Upper lobe of right lung (tissue), 1 donor: ENCODE measurements at regions not wholly inside any gene's neighbourhood (a gene's known extent, or its start where the extent isn't known, plus 50 kb on each side); places are given as distances from the start of the nearest gene placed in this dataset.

Source experiments
- ATAC-seq: fragments of 200-7000 bp; cut with Tn5 transposase; one replicate; pipeline ENCODE4 v1.9.1; 2020; ENCODE audit warnings: mild to moderate bottlenecking, moderate library complexity
- DNase-seq: peaks from one replicate; pipeline ENCODE4 v3.0.0-alpha.2; 2020
- H3K27ac ChIP-seq: fragments of 200-600 bp; one replicate; pipeline ENCODE4 v1.8.0; 2022
- H3K27me3 ChIP-seq: fragments of 200-600 bp; one replicate; pipeline ENCODE4 v1.8.0; 2022; ENCODE audit warnings: mild to moderate bottlenecking
- H3K36me3 ChIP-seq: fragments of 200-600 bp; one replicate; pipeline ENCODE4 v1.8.0; 2022
- H3K4me1 ChIP-seq: fragments of 200-600 bp; one replicate; pipeline ENCODE4 v1.8.0; 2022
- H3K4me3 ChIP-seq: fragments of 200-600 bp; one replicate; pipeline ENCODE4 v1.8.0; 2022; ENCODE audit warnings: mild to moderate bottlenecking
- H3K9me3 ChIP-seq: fragments of 200-600 bp; one replicate; pipeline ENCODE4 v1.8.0; 2022
- intact Hi-C: fragments of 100-400 bp; cut with DNase I; formaldehyde crosslinking; loops from one replicate; pipeline ENCODE4 v1.11.0; 2022
- TF ChIP-seq, protein P1 (sequence below): fragments of 200-600 bp; IDR thresholded peaks from one replicate; pipeline ENCODE4 v1.8.0; 2022; ENCODE audit warnings: antibody characterized with exemption
- donor health status: DM: no; HTN: yes; CAD: no; lungs with severe emphysema.

GRCh38 chr5:148720257-148720656 is 65.9 kb upstream of the HTR4 start:
- no peak overlapping the region for H3K27ac ChIP-seq
- DNase-seq = no peak
- no peak overlapping the region for H3K4me3 ChIP-seq
- TF ChIP-seq, protein P1, sequence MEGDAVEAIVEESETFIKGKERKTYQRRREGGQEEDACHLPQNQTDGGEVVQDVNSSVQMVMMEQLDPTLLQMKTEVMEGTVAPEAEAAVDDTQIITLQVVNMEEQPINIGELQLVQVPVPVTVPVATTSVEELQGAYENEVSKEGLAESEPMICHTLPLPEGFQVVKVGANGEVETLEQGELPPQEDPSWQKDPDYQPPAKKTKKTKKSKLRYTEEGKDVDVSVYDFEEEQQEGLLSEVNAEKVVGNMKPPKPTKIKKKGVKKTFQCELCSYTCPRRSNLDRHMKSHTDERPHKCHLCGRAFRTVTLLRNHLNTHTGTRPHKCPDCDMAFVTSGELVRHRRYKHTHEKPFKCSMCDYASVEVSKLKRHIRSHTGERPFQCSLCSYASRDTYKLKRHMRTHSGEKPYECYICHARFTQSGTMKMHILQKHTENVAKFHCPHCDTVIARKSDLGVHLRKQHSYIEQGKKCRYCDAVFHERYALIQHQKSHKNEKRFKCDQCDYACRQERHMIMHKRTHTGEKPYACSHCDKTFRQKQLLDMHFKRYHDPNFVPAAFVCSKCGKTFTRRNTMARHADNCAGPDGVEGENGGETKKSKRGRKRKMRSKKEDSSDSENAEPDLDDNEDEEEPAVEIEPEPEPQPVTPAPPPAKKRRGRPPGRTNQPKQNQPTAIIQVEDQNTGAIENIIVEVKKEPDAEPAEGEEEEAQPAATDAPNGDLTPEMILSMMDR = no peak
- intact Hi-C loops = no loop called here
- no peaks in the 10 kb centered on the region for H3K9me3 ChIP-seq
- H3K36me3 ChIP-seq = no peaks in the 10 kb centered on the region
- no peak for ATAC-seq
- H3K27me3 ChIP-seq = peaks cover 7% of the 10 kb centered on the region
- no peaks in the 10 kb centered on the region for H3K4me1 ChIP-seq

- intact Hi-C loops = no loop called here
- ATAC-seq = no peak
- H3K9me3 ChIP-seq = no peaks in the 10 kb centered on the region
Observed at GRCh38 chr5:148723143-148723542, 68.8 kb upstream of the HTR4 start.

DNA sequence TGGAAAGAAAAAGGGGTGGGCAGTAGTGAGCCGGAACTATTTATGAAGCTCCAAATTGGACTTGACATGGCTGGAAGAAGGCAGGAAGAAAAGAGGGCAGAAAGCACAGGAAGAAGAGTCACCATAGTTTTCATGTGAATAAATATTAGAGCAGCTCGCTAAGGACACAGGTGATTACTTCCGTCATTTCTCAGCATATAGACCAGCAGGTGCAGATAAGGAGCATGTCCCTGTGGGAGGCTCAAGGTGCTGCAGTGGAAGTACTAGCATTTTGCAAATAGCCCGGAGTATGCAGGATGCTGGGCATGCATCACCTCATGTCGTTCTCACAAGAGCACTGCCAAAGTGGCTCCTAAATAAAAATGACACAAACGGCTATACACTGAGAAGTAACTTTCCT is 71.3 kb upstream of the HTR4 start:
- DNase-seq = no peak
- H3K4me1 ChIP-seq = no peaks in the 10 kb centered on the region
- H3K27ac ChIP-seq = no peak overlapping the region
- H3K27me3 ChIP-seq = peaks cover 7% of the 10 kb centered on the region
- no peaks in the 10 kb centered on the region for H3K9me3 ChIP-seq
- intact Hi-C loops = no loop called here
- TF ChIP-seq, protein P1 = no peak
- no peak overlapping the region for H3K4me3 ChIP-seq
- no peak for ATAC-seq
- no peaks in the 10 kb centered on the region for H3K36me3 ChIP-seq

More at GRCh38 chr5:148723143-148723542, 68.8 kb upstream of the HTR4 start:
- Histone ChIP-seq H3K27ac (no peak overlapping the region), H3K4me3 (no peak overlapping the region), H3K4me1 (no peaks in the 10 kb centered on the region), H3K36me3 (no peaks in the 10 kb centered on the region), H3K27me3 (peaks cover 7% of the 10 kb centered on the region)
- no peak for DNase-seq
- TF ChIP-seq, protein P1 = no peak

DNA sequence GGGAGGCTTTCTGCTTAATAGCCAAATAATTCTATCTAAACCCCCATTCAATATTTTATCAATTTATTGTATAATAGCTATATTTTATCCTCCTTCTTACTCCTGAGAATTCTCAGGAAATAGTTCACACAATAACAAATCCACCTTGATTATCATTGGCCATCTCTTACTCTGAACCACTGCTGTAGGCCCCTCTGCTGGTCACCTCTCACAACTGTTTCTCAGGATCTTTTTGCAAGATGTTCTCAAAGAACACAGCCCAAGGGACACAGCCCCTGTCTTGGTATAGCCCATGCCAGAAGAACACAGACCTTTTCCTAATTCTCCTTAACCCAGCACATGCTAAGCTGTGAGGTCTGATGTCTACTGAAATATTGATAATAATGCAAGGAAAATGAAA is 74.9 kb upstream of the HTR4 start:
- DNase-seq (no peak), ATAC-seq (no peak)
- Histone ChIP-seq H3K27me3 (no peaks in the 10 kb centered on the region), H3K4me1 (no peaks in the 10 kb centered on the region), H3K27ac (no peak overlapping the region), H3K9me3 (no peaks in the 10 kb centered on the region), H3K4me3 (no peak overlapping the region), H3K36me3 (no peaks in the 10 kb centered on the region)
- TF ChIP-seq, protein P1 = no peak
- intact Hi-C loops = no loop called here

DNA sequence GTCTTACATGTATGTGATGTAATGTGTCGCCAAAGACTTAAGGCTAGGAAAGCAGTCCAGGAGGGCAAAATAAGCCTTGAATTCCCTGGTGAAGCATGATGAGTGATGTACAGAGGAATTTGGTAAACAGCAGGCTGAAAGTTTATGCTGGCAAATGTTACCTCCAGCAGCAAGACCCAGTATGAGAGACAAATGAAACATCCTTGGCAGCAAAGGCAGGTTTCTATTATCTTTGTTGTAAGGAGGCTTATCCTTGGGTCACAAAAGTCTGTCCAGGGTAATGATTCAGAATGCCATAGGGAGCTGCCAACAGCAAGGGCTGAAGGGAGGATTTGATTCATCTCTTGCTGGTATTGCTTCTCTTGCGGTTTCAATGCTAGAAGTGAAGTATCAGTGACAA is 75.9 kb upstream of the HTR4 start:
- H3K36me3 ChIP-seq = no peaks in the 10 kb centered on the region
- TF ChIP-seq, protein P1 = no peak
- H3K27ac ChIP-seq = no peak overlapping the region
- H3K27me3 ChIP-seq = no peaks in the 10 kb centered on the region
- no peak overlapping the region for H3K4me3 ChIP-seq
- no peaks in the 10 kb centered on the region for H3K9me3 ChIP-seq
- intact Hi-C loops = loop anchor here (5.0 to 10.0 kb wide), 4 partner anchors 265 to 385 kb away; no protein-coding TSS in a partner anchor
- no peak for DNase-seq
- no peak for ATAC-seq
- H3K4me1 ChIP-seq = peaks cover 2% of the 10 kb centered on the region
